ENCODE measurements at regions not wholly inside any gene's neighbourhood (a gene's known extent, or its start where the extent isn't known, plus 50 kb on each side); places are given as distances from the start of the nearest gene placed in this dataset.

DNA sequence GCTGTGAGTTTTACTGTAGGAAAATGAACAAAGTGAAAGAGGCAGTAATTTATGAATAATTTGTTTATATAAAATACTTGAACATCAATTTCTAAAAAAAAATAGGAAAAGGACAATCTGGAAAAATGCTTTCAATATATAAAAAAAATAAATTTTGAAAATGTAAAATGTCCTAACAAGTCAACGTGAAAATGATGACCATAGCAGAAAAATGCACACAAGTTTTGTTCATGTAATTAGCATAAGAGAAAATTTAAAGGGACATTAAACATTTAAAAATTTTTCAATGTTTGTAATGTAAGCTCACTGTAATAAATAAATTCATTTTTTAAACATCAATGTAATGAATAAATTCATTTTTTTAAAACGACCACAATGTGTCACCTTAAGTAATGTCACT is 214.8 kb upstream of the ATXN7L3B start:
- Mint-ChIP-seq H3K36me3 (ENCODE audit: insufficient read depth) (peaks cover 1% of the 10 kb centered on the region), H3K4me3 (no peak overlapping the region), H3K4me1 (no peaks in the 10 kb centered on the region), H3K27ac (ENCODE audit: low read depth) (no peak overlapping the region), H3K27me3 (no peaks in the 10 kb centered on the region), H3K9me3 (peaks cover 5% of the 10 kb centered on the region)
- DNase-seq (ENCODE audit: low spot score in 2 of 2) (no peak), ATAC-seq (replicated peaks; ENCODE audit: extremely low read depth, poor library complexity, severe bottlenecking) (no peak)

DNA sequence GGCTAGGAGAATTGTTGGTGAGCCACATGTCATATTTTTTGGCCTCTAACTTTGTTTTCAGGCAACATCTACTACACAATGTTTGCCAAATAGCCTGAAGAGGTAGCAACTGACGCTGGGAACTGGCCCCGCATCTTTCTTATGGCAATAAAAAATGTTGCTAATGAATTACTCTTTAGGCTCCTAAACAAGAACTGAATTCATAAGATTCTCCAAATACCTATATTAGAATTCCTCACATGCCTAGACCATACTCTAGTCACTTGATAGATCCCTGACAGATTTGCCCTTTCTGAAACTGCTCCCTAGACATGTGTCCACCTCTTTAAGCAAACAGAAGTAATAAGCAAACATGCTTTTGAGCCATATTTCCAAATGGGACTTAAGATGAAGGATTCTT is 209.0 kb upstream of the ATXN7L3B start:
- Mint-ChIP-seq H3K27me3 (no peaks in the 10 kb centered on the region), H3K36me3 (ENCODE audit: insufficient read depth) (peaks cover 3% of the 10 kb centered on the region)

DNA sequence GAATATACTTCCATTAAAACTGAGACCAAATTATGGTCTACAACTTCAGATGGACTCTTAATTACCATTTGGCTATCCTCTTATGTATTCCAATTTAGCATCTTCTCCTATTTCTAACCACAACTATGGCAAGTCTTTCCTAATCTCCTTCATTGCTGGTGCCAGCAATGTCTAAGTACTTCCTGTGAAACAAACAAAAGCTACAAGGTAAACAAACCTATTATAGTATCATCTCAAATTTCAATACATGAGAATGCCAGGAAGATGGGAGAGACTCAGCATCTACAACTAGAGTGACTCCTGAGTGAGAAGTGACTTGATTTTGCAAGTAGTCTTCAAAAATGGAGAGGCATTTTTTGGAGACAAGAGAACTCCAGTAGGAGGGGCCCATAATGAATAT is 202.9 kb upstream of the ATXN7L3B start:
- H3K4me3 Mint-ChIP-seq: no peak overlapping the region
- no peaks in the 10 kb centered on the region for H3K9me3 Mint-ChIP-seq
- ATAC-seq (replicated peaks; ENCODE audit: extremely low read depth, poor library complexity, severe bottlenecking) (no peak), DNase-seq (ENCODE audit: low spot score in 2 of 2) (no peak)
- no peaks in the 10 kb centered on the region for H3K4me1 Mint-ChIP-seq
- peaks cover 1% of the 10 kb centered on the region for H3K36me3 Mint-ChIP-seq (ENCODE audit: insufficient read depth)
- no peak overlapping the region for H3K27ac Mint-ChIP-seq (ENCODE audit: low read depth)
- H3K27me3 Mint-ChIP-seq: no peaks in the 10 kb centered on the region

More for the DNA sequence above, 209.0 kb upstream of the ATXN7L3B start:
- Mint-ChIP-seq H3K9me3 (peaks cover 5% of the 10 kb centered on the region), H3K4me3 (no peak overlapping the region), H3K27ac (ENCODE audit: low read depth) (no peak overlapping the region), H3K4me1 (no peaks in the 10 kb centered on the region)
- ATAC-seq (replicated peaks; ENCODE audit: extremely low read depth, poor library complexity, severe bottlenecking): no peak
- DNase-seq (ENCODE audit: low spot score in 2 of 2): no peak

DNA sequence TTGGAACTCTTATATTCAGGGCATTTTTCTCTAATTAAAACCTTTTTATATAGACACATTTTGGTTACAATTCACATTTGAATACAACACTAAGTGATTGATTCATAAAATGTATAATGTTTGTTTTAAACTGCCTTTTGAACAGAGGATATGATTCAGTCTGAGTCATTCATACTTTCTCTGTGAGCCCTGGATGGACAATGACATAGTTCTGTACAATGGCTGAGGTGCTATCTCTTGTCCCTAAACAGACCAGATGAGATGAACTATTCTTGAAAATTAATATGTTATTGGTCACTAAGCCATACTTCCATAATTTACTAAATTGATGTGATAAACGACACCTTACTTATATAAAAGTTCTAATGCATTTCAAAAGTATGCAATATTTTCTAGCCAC is 199.7 kb upstream of the ATXN7L3B start:
- ATAC-seq (replicated peaks; ENCODE audit: extremely low read depth, poor library complexity, severe bottlenecking): no peak
- Mint-ChIP-seq H3K27ac (ENCODE audit: low read depth) (no peak overlapping the region), H3K9me3 (no peaks in the 10 kb centered on the region), H3K4me1 (no peaks in the 10 kb centered on the region), H3K4me3 (no peak overlapping the region), H3K27me3 (no peaks in the 10 kb centered on the region), H3K36me3 (ENCODE audit: insufficient read depth) (no peaks in the 10 kb centered on the region)
- DNase-seq (ENCODE audit: low spot score in 2 of 2): no peak

DNA sequence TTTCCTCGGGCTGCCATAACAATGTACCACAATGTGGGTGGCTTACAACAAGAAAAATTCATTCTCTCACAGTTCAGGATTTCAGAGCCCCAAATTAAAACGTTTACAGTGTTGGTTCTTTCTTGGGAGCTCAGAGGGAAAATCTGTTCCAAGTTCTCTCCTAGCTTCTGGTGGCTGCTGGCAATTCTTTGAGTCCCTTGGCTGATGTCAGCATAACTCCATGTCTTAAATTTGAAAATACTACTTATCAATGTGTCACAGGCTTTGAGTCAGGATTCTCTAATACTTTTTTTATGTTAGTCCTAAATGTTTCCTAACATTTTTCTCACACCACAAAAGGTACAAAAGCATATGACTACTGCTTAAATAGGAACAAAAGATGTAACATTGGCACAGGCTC is 198.4 kb upstream of the ATXN7L3B start:
- H3K36me3 Mint-ChIP-seq (ENCODE audit: insufficient read depth): no peaks in the 10 kb centered on the region
- no peaks in the 10 kb centered on the region for H3K4me1 Mint-ChIP-seq
- no peak for ATAC-seq (replicated peaks; ENCODE audit: extremely low read depth, poor library complexity, severe bottlenecking)
- no peak for DNase-seq (ENCODE audit: low spot score in 2 of 2)
- H3K4me3 Mint-ChIP-seq: no peak overlapping the region
- H3K27me3 Mint-ChIP-seq: no peaks in the 10 kb centered on the region
- H3K9me3 Mint-ChIP-seq: no peaks in the 10 kb centered on the region
- H3K27ac Mint-ChIP-seq (ENCODE audit: low read depth): no peak overlapping the region

- DNase-seq (ENCODE audit: low spot score in 2 of 2) (no peak), ATAC-seq (replicated peaks; ENCODE audit: extremely low read depth, poor library complexity, severe bottlenecking) (no peak)
- Mint-ChIP-seq H3K4me3 (no peak overlapping the region), H3K36me3 (ENCODE audit: insufficient read depth) (no peaks in the 10 kb centered on the region), H3K27ac (ENCODE audit: low read depth) (no peak overlapping the region), H3K4me1 (no peaks in the 10 kb centered on the region), H3K9me3 (peaks cover 6% of the 10 kb centered on the region), H3K27me3 (no peaks in the 10 kb centered on the region)
Observed at GRCh38 chr12:74349925-74350324, 187.7 kb upstream of the ATXN7L3B start.

DNA sequence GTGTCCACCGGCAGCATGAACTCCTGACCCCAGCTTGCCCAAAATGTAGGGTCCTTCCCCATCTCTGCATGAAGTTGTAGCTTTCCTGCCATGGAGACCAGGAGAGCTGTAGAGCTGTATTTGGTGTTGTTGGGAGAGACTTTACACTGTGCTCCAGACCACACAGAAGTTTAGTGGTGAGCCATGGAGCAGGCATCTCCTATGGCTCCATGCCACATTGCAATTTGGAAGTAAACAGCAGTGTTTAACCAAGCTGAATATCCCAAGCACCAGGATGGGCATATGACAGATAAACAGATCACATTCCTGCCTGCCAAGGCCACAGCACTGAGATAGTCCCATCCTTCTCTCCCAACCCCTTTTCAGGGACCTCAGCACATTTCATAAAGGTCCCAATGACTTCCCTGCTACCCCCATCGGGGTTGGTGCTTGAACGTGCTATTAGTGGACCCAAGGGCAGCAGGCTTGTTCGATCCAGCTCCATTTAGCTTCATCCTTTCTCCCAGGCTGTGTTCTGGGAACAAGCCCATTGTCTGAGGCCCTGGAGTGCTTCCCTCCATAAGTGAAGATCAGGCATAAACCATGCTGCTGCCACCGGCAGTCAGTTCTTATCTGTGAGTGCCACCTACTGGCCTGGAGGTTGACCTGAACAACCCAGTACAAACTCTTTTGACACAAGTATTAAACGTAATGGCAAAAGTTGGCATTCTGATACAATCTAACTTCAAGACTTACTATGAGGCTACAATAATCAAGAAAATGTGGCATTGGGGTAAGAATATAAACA is 172.3 kb upstream of the ATXN7L3B start:
- DNase-seq (ENCODE audit: low spot score in 2 of 2) (no peak), ATAC-seq (replicated peaks; ENCODE audit: extremely low read depth, poor library complexity, severe bottlenecking) (no peak)
- no peak overlapping the region for H3K27ac Mint-ChIP-seq (ENCODE audit: low read depth)
- H3K4me3 Mint-ChIP-seq: no peak overlapping the region
- H3K36me3 Mint-ChIP-seq (ENCODE audit: insufficient read depth): no peaks in the 10 kb centered on the region
- no peaks in the 10 kb centered on the region for H3K4me1 Mint-ChIP-seq
- H3K9me3 Mint-ChIP-seq: no peaks in the 10 kb centered on the region
- H3K27me3 Mint-ChIP-seq: no peaks in the 10 kb centered on the region

- Mint-ChIP-seq H3K27me3 (no peaks in the 10 kb centered on the region), H3K9me3 (no peaks in the 10 kb centered on the region)
- ATAC-seq (replicated peaks; ENCODE audit: extremely low read depth, poor library complexity, severe bottlenecking): no peak
Observed at GRCh38 chr12:74370608-74371216, 166.9 kb upstream of the ATXN7L3B start.

GRCh38 chr12:74379114-74379513 is 158.5 kb upstream of the ATXN7L3B start:
- H3K4me3 Mint-ChIP-seq: no peak overlapping the region
- no peaks in the 10 kb centered on the region for H3K36me3 Mint-ChIP-seq (ENCODE audit: insufficient read depth)
- H3K4me1 Mint-ChIP-seq: no peaks in the 10 kb centered on the region
- no peak overlapping the region for H3K27ac Mint-ChIP-seq (ENCODE audit: low read depth)
- no peaks in the 10 kb centered on the region for H3K9me3 Mint-ChIP-seq
- DNase-seq (ENCODE audit: low spot score in 2 of 2) (no peak), ATAC-seq (replicated peaks; ENCODE audit: extremely low read depth, poor library complexity, severe bottlenecking) (no peak)
- no peaks in the 10 kb centered on the region for H3K27me3 Mint-ChIP-seq

More at GRCh38 chr12:74370608-74371216, 166.9 kb upstream of the ATXN7L3B start:
- DNase-seq (ENCODE audit: low spot score in 2 of 2): no peak
- no peak overlapping the region for H3K4me3 Mint-ChIP-seq
- H3K36me3 Mint-ChIP-seq (ENCODE audit: insufficient read depth): no peaks in the 10 kb centered on the region
- no peak overlapping the region for H3K27ac Mint-ChIP-seq (ENCODE audit: low read depth)
- no peaks in the 10 kb centered on the region for H3K4me1 Mint-ChIP-seq

DNA sequence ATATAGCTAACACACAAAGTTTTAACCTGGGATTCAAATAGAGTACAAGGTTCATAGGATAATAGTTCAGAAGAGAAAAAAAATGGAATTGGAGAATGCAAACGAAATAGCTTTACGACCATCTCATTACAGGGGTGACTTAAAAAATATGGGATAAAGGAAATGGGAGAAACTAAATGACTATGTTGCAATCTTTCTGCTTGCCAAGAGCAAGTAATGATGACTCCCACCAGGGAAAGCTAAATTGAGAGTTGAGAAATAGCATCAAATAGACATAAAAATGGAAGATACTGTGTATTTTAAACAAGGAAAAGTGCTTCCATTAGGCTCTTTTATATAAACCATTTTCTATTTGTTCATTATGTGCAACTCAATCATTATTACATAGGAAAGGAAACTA is 155.7 kb upstream of the ATXN7L3B start:
- ATAC-seq (replicated peaks; ENCODE audit: extremely low read depth, poor library complexity, severe bottlenecking): no peak
- H3K36me3 Mint-ChIP-seq (ENCODE audit: insufficient read depth): no peaks in the 10 kb centered on the region
- no peaks in the 10 kb centered on the region for H3K27me3 Mint-ChIP-seq
- no peak overlapping the region for H3K4me3 Mint-ChIP-seq
- H3K4me1 Mint-ChIP-seq: no peaks in the 10 kb centered on the region
- no peak overlapping the region for H3K27ac Mint-ChIP-seq (ENCODE audit: low read depth)
- no peaks in the 10 kb centered on the region for H3K9me3 Mint-ChIP-seq
- no peak for DNase-seq (ENCODE audit: low spot score in 2 of 2)

- Mint-ChIP-seq H3K9me3 (no peaks in the 10 kb centered on the region), H3K27ac (ENCODE audit: low read depth) (no peak overlapping the region), H3K36me3 (ENCODE audit: insufficient read depth) (no peaks in the 10 kb centered on the region), H3K4me3 (no peak overlapping the region), H3K27me3 (no peaks in the 10 kb centered on the region), H3K4me1 (no peaks in the 10 kb centered on the region)
- ATAC-seq (replicated peaks; ENCODE audit: extremely low read depth, poor library complexity, severe bottlenecking) (no peak), DNase-seq (ENCODE audit: low spot score in 2 of 2) (no peak)
Observed at GRCh38 chr12:74382983-74383382, 154.7 kb upstream of the ATXN7L3B start.

- H3K4me1 Mint-ChIP-seq: no peaks in the 10 kb centered on the region
- DNase-seq (ENCODE audit: low spot score in 2 of 2) (no peak), ATAC-seq (replicated peaks; ENCODE audit: extremely low read depth, poor library complexity, severe bottlenecking) (no peak)
- H3K36me3 Mint-ChIP-seq (ENCODE audit: insufficient read depth): no peaks in the 10 kb centered on the region
- no peak overlapping the region for H3K27ac Mint-ChIP-seq (ENCODE audit: low read depth)
- no peak overlapping the region for H3K4me3 Mint-ChIP-seq
- H3K27me3 Mint-ChIP-seq: no peaks in the 10 kb centered on the region
- H3K9me3 Mint-ChIP-seq: no peaks in the 10 kb centered on the region
Observed at GRCh38 chr12:74391283-74391682, 146.4 kb upstream of the ATXN7L3B start.

DNA sequence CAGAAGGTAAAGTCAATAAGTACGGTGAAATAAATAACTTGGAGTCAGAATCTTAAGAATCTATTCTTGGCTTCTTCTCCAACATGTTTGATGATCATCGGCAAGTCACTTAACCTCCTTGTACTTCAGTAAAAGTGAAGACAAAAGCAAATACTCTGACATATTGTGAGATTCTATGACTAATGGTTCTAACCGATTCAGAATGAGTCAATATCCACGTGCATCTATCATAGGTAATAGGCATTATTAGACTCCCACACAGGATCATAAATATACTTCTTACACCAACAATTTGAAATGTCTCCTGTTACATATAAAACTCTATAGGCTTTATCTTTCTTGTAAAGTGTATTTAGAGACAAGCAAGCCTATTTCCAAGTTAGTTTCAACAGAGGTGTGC is 144.4 kb upstream of the ATXN7L3B start:
- Mint-ChIP-seq H3K27ac (ENCODE audit: low read depth) (no peak overlapping the region), H3K4me3 (no peak overlapping the region), H3K36me3 (ENCODE audit: insufficient read depth) (no peaks in the 10 kb centered on the region), H3K4me1 (no peaks in the 10 kb centered on the region), H3K27me3 (no peaks in the 10 kb centered on the region), H3K9me3 (no peaks in the 10 kb centered on the region)
- DNase-seq (ENCODE audit: low spot score in 2 of 2) (no peak), ATAC-seq (replicated peaks; ENCODE audit: extremely low read depth, poor library complexity, severe bottlenecking) (no peak)

Data from central memory CD8-positive, alpha-beta T cell (primary cell).